IMR-90 (cell line): ENCODE measurements at regions not wholly inside any gene's neighbourhood (a gene's known extent, or its start where the extent isn't known, plus 50 kb on each side); places are given as distances from the start of the nearest gene placed in this dataset.

Experiments
- ATAC-seq: fragments of 200-7000 bp; cut with Tn5 transposase; 2 replicates; pipeline ENCODE4 v1.9.1; 2020; ENCODE audit warnings: low read depth, mild to moderate bottlenecking, moderate library complexity
- BruUV-seq: library from RNA; stranded (reverse); fragments of 400-500 nt; replicated peaks from 2 replicates; lab custom pipeline; 2021; lab: Mats Ljungman, UMichigan
- CTCF ChIA-PET: fragments of 300-600 bp; formaldehyde crosslinking; extraction: SDS; loops from one replicate; lab custom pipeline; 2021; ENCODE audit warnings: antibody characterized with exemption; lab: Yijun Ruan, JAX
- POLR2A ChIA-PET: fragments of 300-600 bp; sonication (Branson Sonifier 250); formaldehyde crosslinking; loops from one replicate; lab custom pipeline; 2022; ENCODE audit warnings: antibody characterized with exemption; ENCODE audit not compliant: unreplicated experiment; lab: Charles Lee
- DNase-seq: peaks from one replicate; pipeline ENCODE4 v3.0.0; 2013
- H2AFZ ChIP-seq: replicated peaks from 2 replicates; pipeline ENCODE3; 2013; ENCODE audit warnings: low read length, mild to moderate bottlenecking; ENCODE audit not compliant: poor library complexity
- H2AK5ac ChIP-seq: 2 replicates; pipeline ENCODE4 v1.6.1; 2013; ENCODE audit warnings: low read depth, low read length, inconsistent platforms
- H2AK9ac ChIP-seq: replicated peaks from 2 replicates; pipeline ENCODE3; 2013; ENCODE audit warnings: mild to moderate bottlenecking, low read depth, low read length, moderate library complexity; ENCODE audit not compliant: poor library complexity
- H2BK120ac ChIP-seq: 2 replicates; pipeline ENCODE4 v1.6.1; 2013; ENCODE audit warnings: low read depth, low read length, inconsistent platforms
- H2BK15ac ChIP-seq: 3 replicates; pipeline ENCODE4 v1.6.1; 2013; ENCODE audit warnings: low read depth, low read length, inconsistent platforms
- H2BK20ac ChIP-seq: 2 replicates; pipeline ENCODE4 v1.6.1; 2013; ENCODE audit warnings: low read depth, mild to moderate bottlenecking, inconsistent platforms, low read length, moderate library complexity
- H2BK5ac ChIP-seq: 2 replicates; pipeline ENCODE4 v1.6.1; 2013; ENCODE audit warnings: mild to moderate bottlenecking, low read depth, low read length, inconsistent platforms; ENCODE audit not compliant: poor library complexity, severe bottlenecking
- H3K14ac ChIP-seq: replicated peaks from 2 replicates; pipeline ENCODE4 v1.6.1; 2013; ENCODE audit warnings: low read depth, low read length, inconsistent platforms
- H3K18ac ChIP-seq: 2 replicates; pipeline ENCODE4 v1.6.1; 2013; ENCODE audit warnings: low read depth, low read length, control low read depth
- H3K23ac ChIP-seq: 2 replicates; pipeline ENCODE4 v1.6.1; 2013; ENCODE audit warnings: low read depth, low read length, inconsistent platforms
- H3K27ac ChIP-seq: 2 replicates; pipeline ENCODE4 v1.5.1; 2013; ENCODE audit warnings: mild to moderate bottlenecking, control low read depth, low read length; ENCODE audit not compliant: insufficient read depth
- H3K27me3 ChIP-seq: 2 replicates; pipeline ENCODE4 v1.6.1; 2013; ENCODE audit warnings: low read length; ENCODE audit not compliant: control insufficient read depth, insufficient read depth
- H3K36me3 ChIP-seq: 2 replicates; pipeline ENCODE4 v1.6.1; 2013; ENCODE audit warnings: low read length, mixed read lengths; ENCODE audit not compliant: control insufficient read depth, insufficient read depth
- H3K4ac ChIP-seq: 2 replicates; pipeline ENCODE4 v1.6.1; 2013; ENCODE audit warnings: low read depth, low read length, inconsistent platforms
- H3K4me1 ChIP-seq: 2 replicates; pipeline ENCODE4 v1.6.1; 2013; ENCODE audit warnings: low read length, mixed read lengths; ENCODE audit not compliant: control insufficient read depth, insufficient read depth
- H3K4me2 ChIP-seq: 2 replicates; pipeline ENCODE4 v1.6.1; 2013; ENCODE audit warnings: low read depth, mild to moderate bottlenecking, control low read depth, low read length, moderate library complexity
- H3K4me3 ChIP-seq: 2 replicates; pipeline ENCODE4 v1.5.1; 2013; ENCODE audit warnings: low read depth, mild to moderate bottlenecking, control low read depth, low read length, moderate library complexity; ENCODE audit not compliant: insufficient read depth
- H3K56ac ChIP-seq: 2 replicates; pipeline ENCODE4 v1.6.1; 2013; ENCODE audit warnings: low read length, inconsistent platforms; ENCODE audit not compliant: insufficient read depth; ENCODE audit errors: extremely low read depth
- H3K79me1 ChIP-seq, 2 experiments: 2 replicates each; pipeline ENCODE4 v1.6.1; 2013; ENCODE audit warnings: low read length in 2 of 2, inconsistent platforms in 1 of 2, low read depth in 1 of 2
- H3K9ac ChIP-seq: 2 replicates; pipeline ENCODE4 v1.6.1; 2013; ENCODE audit warnings: low read depth, low read length, control low read depth
- H3K9me1 ChIP-seq: 2 replicates; pipeline ENCODE4 v1.6.1; 2013; ENCODE audit warnings: low read length, inconsistent platforms; ENCODE audit not compliant: insufficient read depth
- H3K9me3 ChIP-seq: 2 replicates; pipeline ENCODE4 v1.6.1; 2013; ENCODE audit warnings: low read length; ENCODE audit not compliant: control insufficient read depth, insufficient read depth
- H4K20me1 ChIP-seq: 2 replicates; pipeline ENCODE4 v1.6.1; 2013; ENCODE audit warnings: low read length, inconsistent platforms; ENCODE audit not compliant: insufficient read depth
- H4K5ac ChIP-seq: 2 replicates; pipeline ENCODE4 v1.6.1; 2013; ENCODE audit warnings: mild to moderate bottlenecking, low read depth, low read length, control low read depth
- H4K8ac ChIP-seq, 2 experiments: 2 replicates each; pipeline ENCODE4 v1.6.1; 2013; ENCODE audit warnings: low read depth in 2 of 2, low read length in 2 of 2, control low read depth in 1 of 2, inconsistent platforms in 1 of 2
- H4K91ac ChIP-seq: 2 replicates; pipeline ENCODE4 v1.6.1; 2013; ENCODE audit warnings: low read depth, low read length, inconsistent platforms; ENCODE audit not compliant: insufficient read depth
- BHLHE40 ChIP-seq: fragments of 150-350 bp; IDR thresholded peaks from 2 replicates; pipeline ENCODE4 v1.6.1; 2016; ENCODE audit warnings: mild to moderate bottlenecking, low read depth, low read length
- CEBPB ChIP-seq: IDR thresholded peaks from 2 replicates; pipeline ENCODE4 v1.6.1; 2012; ENCODE audit warnings: low read depth, low read length, improper control_type of control experiment
- CHD1 ChIP-seq: IDR thresholded peaks from 2 replicates; pipeline ENCODE4 v1.6.1; 2012; ENCODE audit warnings: low read depth, low read length, improper control_type of control experiment
- FOS ChIP-seq: fragments of 150-350 bp; IDR thresholded peaks from 2 replicates; pipeline ENCODE4 v1.6.1; 2016; ENCODE audit warnings: low read depth, low read length
- MAFK ChIP-seq: IDR thresholded peaks from 2 replicates; pipeline ENCODE4 v1.6.1; 2012; ENCODE audit warnings: low read depth, low read length, improper control_type of control experiment
- MAZ ChIP-seq: IDR thresholded peaks from 2 replicates; pipeline ENCODE4 v1.6.1; 2012; ENCODE audit warnings: low read depth, mild to moderate bottlenecking, low read length, improper control_type of control experiment, moderate library complexity, borderline replicate concordance
- MXI1 ChIP-seq: IDR thresholded peaks from 2 replicates; pipeline ENCODE4 v1.6.1; 2012; ENCODE audit warnings: low read depth, mild to moderate bottlenecking, low read length, moderate library complexity, borderline replicate concordance
- NFE2L2 ChIP-seq: fragments of 150-350 bp; IDR thresholded peaks from 2 replicates; pipeline ENCODE4 v1.6.1; 2016; ENCODE audit warnings: low read depth, mild to moderate bottlenecking, low read length
- POLR2A ChIP-seq: IDR thresholded peaks from 2 replicates; pipeline ENCODE4 v1.6.1; 2012; ENCODE audit warnings: mild to moderate bottlenecking, low read depth, low read length
- RAD21 ChIP-seq: IDR thresholded peaks from 2 replicates; pipeline ENCODE4 v1.6.1; 2012; ENCODE audit warnings: low read length, improper control_type of control experiment
- RCOR1 ChIP-seq: IDR thresholded peaks from 2 replicates; pipeline ENCODE4 v1.6.1; 2012; ENCODE audit warnings: mild to moderate bottlenecking, low read length, improper control_type of control experiment; ENCODE audit not compliant: insufficient replicate concordance
- RFX5 ChIP-seq: IDR thresholded peaks from 2 replicates; pipeline ENCODE4 v1.8.0; 2012; ENCODE audit warnings: low read depth, mild to moderate bottlenecking, low read length, moderate library complexity
- SMC3 ChIP-seq: fragments of 150-350 bp; IDR thresholded peaks from 2 replicates; pipeline ENCODE4 v1.6.1; 2016; ENCODE audit warnings: low read depth, mild to moderate bottlenecking, antibody characterized with exemption, low read length, moderate library complexity
- WGBS, 2 experiments: methylation state at CpG; one replicate each; pipeline versions ENCODE4 v1.1.5 to v1.1.7; 2013; ENCODE audit warnings: missing lambda C conversion rate in 2 of 2; ENCODE audit not compliant: insufficient read length in 1 of 2; ENCODE audit errors: extremely low coverage in 2 of 2; 5-methylcytosine and 5-hydroxymethylcytosine counted together
- dilution Hi-C: fragments of 300-500 bp; cut with HindIII; formaldehyde crosslinking; loops from one replicate; pipeline ENCODE4 v1.14.3; 2018; ENCODE audit warnings: low sequenced_read_pairs; ENCODE audit not compliant: unreplicated experiment
- in situ Hi-C: fragments of 300-500 bp; cut with MboI; formaldehyde crosslinking; loops from 3 replicates; pipeline ENCODE4 v1.14.3; 2019; ENCODE audit warnings: low sequenced_read_pairs, inconsistent platforms, mixed read lengths
- intact Hi-C: fragments of 100-400 bp; cut with micrococcal nuclease; formaldehyde crosslinking; loops from 2 replicates; pipeline ENCODE4 v1.10.0; 2022
- TF ChIP-seq, protein P1 (sequence below): conservative IDR thresholded peaks from 2 replicates; pipeline ENCODE4 v1.5.1; 2012; ENCODE audit warnings: mild to moderate bottlenecking, low read depth, low read length, improper control_type of control experiment
- TF ChIP-seq, protein P2 (sequence below): fragments of 150-350 bp; IDR thresholded peaks from 2 replicates; pipeline ENCODE4 v1.6.1; 2017; ENCODE audit warnings: mild to moderate bottlenecking, antibody characterized with exemption, low read length, low read depth
- TF ChIP-seq, protein P3 (sequence below): fragments of 150-350 bp; IDR thresholded peaks from 2 replicates; pipeline ENCODE4 v1.6.1; 2016; ENCODE audit warnings: low read depth, mild to moderate bottlenecking, low read length, moderate library complexity, borderline replicate concordance

DNA sequence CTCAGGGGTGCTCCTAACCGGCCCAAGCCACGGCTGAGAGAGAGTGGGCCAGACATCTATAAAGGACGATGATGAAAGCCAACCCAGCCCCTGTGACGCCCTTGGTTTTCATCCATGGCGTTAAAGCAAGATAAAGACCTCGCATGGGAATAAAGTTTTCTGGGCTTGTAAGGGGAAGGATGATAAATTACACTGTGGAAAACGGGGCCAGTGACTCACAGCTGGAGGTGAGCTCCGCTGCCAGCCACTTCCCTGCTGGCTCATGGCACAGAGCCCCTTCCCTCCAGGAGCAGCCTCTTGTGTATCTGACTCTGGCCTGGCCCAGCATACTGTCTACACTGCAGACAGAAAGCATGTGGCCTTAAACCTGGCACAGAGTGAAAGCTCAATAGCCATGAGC, 503.2 kb upstream of the B3GAT1 start:
- ATAC-seq (no peak), DNase-seq (no peak)
- Histone ChIP-seq H3K18ac (no peak overlapping the region), H2BK20ac (no peak overlapping the region), H3K23ac (no peak overlapping the region), H2AK5ac (no peak overlapping the region), H2AK9ac (no peak overlapping the region), H3K27me3 (no peaks in the 10 kb centered on the region), H4K8ac (no peak overlapping the region), H4K5ac (no peak overlapping the region), H4K91ac (no peak overlapping the region), H2BK5ac (no peak overlapping the region), H3K56ac (no peak overlapping the region), H4K20me1 (no peaks in the 10 kb centered on the region), H3K4me2 (no peak overlapping the region), H3K36me3 (no peaks in the 10 kb centered on the region), H3K9ac (no peak overlapping the region), H3K4ac (no peak overlapping the region), H2BK120ac (no peak overlapping the region), H2AFZ (no peak overlapping the region), H3K4me1 (no peaks in the 10 kb centered on the region), H2BK15ac (no peak overlapping the region), H3K79me1 (no peaks in the 10 kb centered on the region), H3K9me1 (no peaks in the 10 kb centered on the region), H3K14ac (no peak overlapping the region), H3K9me3 (no peaks in the 10 kb centered on the region; the same call in 1 of the 2 replicates), H3K4me3 (no peak overlapping the region), H3K27ac (no peak overlapping the region)
- in situ Hi-C loops (no loop called here), intact Hi-C loops (no loop called here), dilution Hi-C loops (no loop called here)
- ChIA-PET CTCF (no interaction called here), POLR2A (no interaction called here)
- TF ChIP-seq, protein P1, sequence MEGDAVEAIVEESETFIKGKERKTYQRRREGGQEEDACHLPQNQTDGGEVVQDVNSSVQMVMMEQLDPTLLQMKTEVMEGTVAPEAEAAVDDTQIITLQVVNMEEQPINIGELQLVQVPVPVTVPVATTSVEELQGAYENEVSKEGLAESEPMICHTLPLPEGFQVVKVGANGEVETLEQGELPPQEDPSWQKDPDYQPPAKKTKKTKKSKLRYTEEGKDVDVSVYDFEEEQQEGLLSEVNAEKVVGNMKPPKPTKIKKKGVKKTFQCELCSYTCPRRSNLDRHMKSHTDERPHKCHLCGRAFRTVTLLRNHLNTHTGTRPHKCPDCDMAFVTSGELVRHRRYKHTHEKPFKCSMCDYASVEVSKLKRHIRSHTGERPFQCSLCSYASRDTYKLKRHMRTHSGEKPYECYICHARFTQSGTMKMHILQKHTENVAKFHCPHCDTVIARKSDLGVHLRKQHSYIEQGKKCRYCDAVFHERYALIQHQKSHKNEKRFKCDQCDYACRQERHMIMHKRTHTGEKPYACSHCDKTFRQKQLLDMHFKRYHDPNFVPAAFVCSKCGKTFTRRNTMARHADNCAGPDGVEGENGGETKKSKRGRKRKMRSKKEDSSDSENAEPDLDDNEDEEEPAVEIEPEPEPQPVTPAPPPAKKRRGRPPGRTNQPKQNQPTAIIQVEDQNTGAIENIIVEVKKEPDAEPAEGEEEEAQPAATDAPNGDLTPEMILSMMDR: no peak
- TF ChIP-seq FOS (no peak), RFX5 (no peak), BHLHE40 (no peak), MXI1 (no peak), MAFK (no peak), CHD1 (no peak), MAZ (no peak), CEBPB (no peak), NFE2L2 (no peak), RCOR1 (no peak), SMC3 (no peak), POLR2A (no peak), RAD21 (no peak)
- TF ChIP-seq, protein P2, sequence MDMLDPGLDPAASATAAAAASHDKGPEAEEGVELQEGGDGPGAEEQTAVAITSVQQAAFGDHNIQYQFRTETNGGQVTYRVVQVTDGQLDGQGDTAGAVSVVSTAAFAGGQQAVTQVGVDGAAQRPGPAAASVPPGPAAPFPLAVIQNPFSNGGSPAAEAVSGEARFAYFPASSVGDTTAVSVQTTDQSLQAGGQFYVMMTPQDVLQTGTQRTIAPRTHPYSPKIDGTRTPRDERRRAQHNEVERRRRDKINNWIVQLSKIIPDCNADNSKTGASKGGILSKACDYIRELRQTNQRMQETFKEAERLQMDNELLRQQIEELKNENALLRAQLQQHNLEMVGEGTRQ: no peak
- TF ChIP-seq, protein P3, sequence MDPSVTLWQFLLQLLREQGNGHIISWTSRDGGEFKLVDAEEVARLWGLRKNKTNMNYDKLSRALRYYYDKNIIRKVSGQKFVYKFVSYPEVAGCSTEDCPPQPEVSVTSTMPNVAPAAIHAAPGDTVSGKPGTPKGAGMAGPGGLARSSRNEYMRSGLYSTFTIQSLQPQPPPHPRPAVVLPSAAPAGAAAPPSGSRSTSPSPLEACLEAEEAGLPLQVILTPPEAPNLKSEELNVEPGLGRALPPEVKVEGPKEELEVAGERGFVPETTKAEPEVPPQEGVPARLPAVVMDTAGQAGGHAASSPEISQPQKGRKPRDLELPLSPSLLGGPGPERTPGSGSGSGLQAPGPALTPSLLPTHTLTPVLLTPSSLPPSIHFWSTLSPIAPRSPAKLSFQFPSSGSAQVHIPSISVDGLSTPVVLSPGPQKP: no peak
- WGBS, 2 experiments: 17% methylated on average over 4 of the region's 8 CpGs; no CpG with 5 or more reads in 1 of the 2 experiments
- BruUV-seq: no TSS peak
